Right lobe of liver (tissue), 6 donors: ENCODE measurements at regions not wholly inside any gene's neighbourhood (a gene's known extent, or its start where the extent isn't known, plus 50 kb on each side); places are given as distances from the start of the nearest gene placed in this dataset.

Experiments
- ATAC-seq, 4 donors: fragments of 200-7000 bp; cut with Tn5 transposase; one replicate each; pipeline ENCODE4 v1.9.1; 2020; ENCODE audit warnings: mild to moderate bottlenecking in 4 of 4, moderate library complexity in 4 of 4
- DNase-seq, 3 donors: peaks; one replicate each; pipeline ENCODE4 v3.0.0-alpha.2; 2020
- H3K27ac ChIP-seq, 3 donors: fragments of 200-600 bp; one replicate each; pipeline ENCODE4 v1.8.0; 2022
- H3K27me3 ChIP-seq, 2 donors: fragments of 200-600 bp; one replicate each; pipeline ENCODE4 v1.8.0; 2022
- H3K36me3 ChIP-seq, 4 donors: fragments of 200-600 bp; sonication (generic) in 1 of 4; one replicate each; pipeline versions ENCODE4 v1.5.1 to v1.8.0; 2017 to 2022; ENCODE audit warnings: control low read depth in 1 of 4
- H3K4me1 ChIP-seq, 4 donors: fragments of 200-600 bp; sonication (generic) in 1 of 4; one replicate each; pipeline versions ENCODE4 v1.5.1 to v1.8.0; 2017 to 2022; ENCODE audit warnings: control low read depth in 1 of 4
- H3K4me3 ChIP-seq, 3 donors: fragments of 200-600 bp; one replicate each; pipeline ENCODE4 v1.8.0; 2022
- H3K9me3 ChIP-seq, 4 donors: fragments of 200-600 bp; sonication (generic) in 1 of 4; one replicate each; pipeline versions ENCODE4 v1.5.1 to v1.8.0; 2017 to 2022; ENCODE audit warnings: control low read depth in 1 of 4
- POLR2A ChIP-seq: fragments of 450-650 bp; IDR thresholded peaks from one replicate; pipeline ENCODE4 v1.6.1; 2017; ENCODE audit warnings: antibody characterized with exemption, mild to moderate bottlenecking
- WGBS: methylation state at CpG from one replicate; pipeline ENCODE4 v1.1.6; 2018; ENCODE audit warnings: low coverage, low lambda C conversion rate; ENCODE audit not compliant: insufficient coverage; ENCODE audit errors: missing lambda C conversion rate; 5-methylcytosine and 5-hydroxymethylcytosine counted together
- intact Hi-C, 2 donors: fragments of 100-400 bp; cut with DNase I; formaldehyde crosslinking; loops; one replicate each; pipeline versions ENCODE4 v1.11.2 to v1.14.1; 2022
- TF ChIP-seq, protein P1 (sequence below), 4 donors: fragments of 200-600 bp in 3 of 4; fragments of 450-650 bp in 1 of 4; IDR thresholded peaks; one replicate each; pipeline versions ENCODE4 v1.5.1 to v1.8.0; 2016 to 2022; ENCODE audit warnings: antibody characterized with exemption in 4 of 4, mild to moderate bottlenecking in 2 of 4
- donor health status: DM: no; HTN: yes; CAD: no.
- donor health status: DM: no; HTN: no; CAD: no.
- donor health status: DM: no; HTN: no; CAD: no.
- donor health status: DM: no; HTN: yes; CAD: no.
- donor health status: DM: no; HTN: yes; CAD: no.

DNA sequence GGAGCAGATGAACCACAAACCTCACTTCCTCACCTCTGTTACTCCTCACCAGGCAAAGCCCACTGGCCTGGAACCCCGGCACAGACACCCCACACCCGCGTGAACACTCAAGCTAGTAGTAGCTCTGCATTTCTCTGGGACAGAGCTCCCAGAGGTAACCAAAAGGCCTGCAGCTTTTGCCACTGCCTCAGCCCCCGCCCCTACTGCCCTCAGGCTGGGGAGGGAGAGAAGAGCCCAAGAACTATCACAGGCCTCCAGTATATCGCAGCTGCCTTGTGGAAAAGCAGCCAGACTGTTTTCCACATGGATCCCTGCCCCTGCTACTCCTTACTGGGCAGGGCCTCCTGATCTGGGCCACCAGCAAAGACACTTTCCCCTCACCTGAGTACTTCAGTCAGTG lies 728.7 kb upstream of the ACTRT1 start:
- no peaks in the 10 kb centered on the region for H3K9me3 ChIP-seq
- H3K36me3 ChIP-seq: no peaks in the 10 kb centered on the region
- intact Hi-C loops: no loop called here
- DNase-seq (no peak), ATAC-seq (no peak)
- no peak overlapping the region for H3K27ac ChIP-seq
- no peak overlapping the region for H3K4me3 ChIP-seq
- TF ChIP-seq, protein P1, sequence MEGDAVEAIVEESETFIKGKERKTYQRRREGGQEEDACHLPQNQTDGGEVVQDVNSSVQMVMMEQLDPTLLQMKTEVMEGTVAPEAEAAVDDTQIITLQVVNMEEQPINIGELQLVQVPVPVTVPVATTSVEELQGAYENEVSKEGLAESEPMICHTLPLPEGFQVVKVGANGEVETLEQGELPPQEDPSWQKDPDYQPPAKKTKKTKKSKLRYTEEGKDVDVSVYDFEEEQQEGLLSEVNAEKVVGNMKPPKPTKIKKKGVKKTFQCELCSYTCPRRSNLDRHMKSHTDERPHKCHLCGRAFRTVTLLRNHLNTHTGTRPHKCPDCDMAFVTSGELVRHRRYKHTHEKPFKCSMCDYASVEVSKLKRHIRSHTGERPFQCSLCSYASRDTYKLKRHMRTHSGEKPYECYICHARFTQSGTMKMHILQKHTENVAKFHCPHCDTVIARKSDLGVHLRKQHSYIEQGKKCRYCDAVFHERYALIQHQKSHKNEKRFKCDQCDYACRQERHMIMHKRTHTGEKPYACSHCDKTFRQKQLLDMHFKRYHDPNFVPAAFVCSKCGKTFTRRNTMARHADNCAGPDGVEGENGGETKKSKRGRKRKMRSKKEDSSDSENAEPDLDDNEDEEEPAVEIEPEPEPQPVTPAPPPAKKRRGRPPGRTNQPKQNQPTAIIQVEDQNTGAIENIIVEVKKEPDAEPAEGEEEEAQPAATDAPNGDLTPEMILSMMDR (IDR thresholded peaks at IDR 0.05): no peak
- WGBS: 20% methylated on average over 1 of the region's 5 CpGs
- no peaks in the 10 kb centered on the region for H3K27me3 ChIP-seq
- H3K4me1 ChIP-seq: no peaks in the 10 kb centered on the region

DNA sequence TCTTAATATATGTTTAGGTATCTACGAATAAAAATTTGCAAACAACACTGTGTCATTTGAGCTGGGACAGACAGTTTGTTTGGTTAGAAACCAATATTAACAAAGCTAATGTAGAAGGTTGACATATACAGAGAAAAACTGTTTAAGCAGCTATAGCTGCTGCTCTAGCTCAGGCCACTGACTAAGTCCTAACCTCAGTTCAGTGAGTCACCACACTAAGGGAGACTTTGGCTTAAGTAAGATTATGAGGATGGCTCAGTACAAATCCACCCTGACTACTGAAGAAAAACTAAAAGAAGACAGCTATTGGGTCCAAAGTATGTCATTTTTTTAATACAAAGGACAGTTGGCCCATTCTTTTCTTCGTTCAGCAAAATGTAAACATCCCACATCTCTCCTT lies 717.3 kb upstream of the ACTRT1 start:
- Histone ChIP-seq H3K27me3 (no peaks in the 10 kb centered on the region), H3K4me1 (no peaks in the 10 kb centered on the region), H3K27ac (no peak overlapping the region), H3K9me3 (no peaks in the 10 kb centered on the region), H3K36me3 (no peaks in the 10 kb centered on the region), H3K4me3 (no peak overlapping the region)
- 45% methylated on average over 2 of the region's 2 CpGs for WGBS
- TF ChIP-seq POLR2A: no peak
- TF ChIP-seq, protein P1 (IDR thresholded peaks at IDR 0.05): no peak
- DNase-seq: no peak
- intact Hi-C loops: no loop called here
- no peak for ATAC-seq

DNA sequence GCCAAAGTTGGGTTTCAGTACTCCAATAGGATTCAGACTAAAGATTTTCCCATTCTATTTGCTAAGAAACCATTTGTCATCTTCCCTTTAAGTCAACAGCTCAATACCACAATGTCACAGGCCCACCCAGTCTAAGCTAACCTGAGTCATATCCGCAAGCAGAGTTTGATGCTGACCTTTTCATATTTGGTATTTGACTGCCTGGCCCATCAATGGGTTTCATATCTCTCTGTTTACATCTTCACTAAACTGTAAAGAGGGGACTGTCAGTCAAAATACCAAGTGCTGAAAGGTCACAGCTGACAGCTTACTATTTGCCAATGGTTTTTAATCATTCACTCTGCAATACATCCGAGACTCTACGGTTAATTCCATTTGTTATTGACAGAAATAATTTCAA lies 707.5 kb upstream of the ACTRT1 start:
- H3K27ac ChIP-seq: no peak overlapping the region
- H3K4me3 ChIP-seq: no peak overlapping the region
- ATAC-seq (no peak), DNase-seq (no peak)
- H3K27me3 ChIP-seq: no peaks in the 10 kb centered on the region
- H3K36me3 ChIP-seq: no peaks in the 10 kb centered on the region
- intact Hi-C loops: no loop called here
- no peaks in the 10 kb centered on the region for H3K4me1 ChIP-seq
- WGBS: 44% methylated on average over 3 of the region's 3 CpGs
- H3K9me3 ChIP-seq: no peaks in the 10 kb centered on the region
- TF ChIP-seq POLR2A: no peak
- TF ChIP-seq, protein P1 (IDR thresholded peaks at IDR 0.05): no peak

DNA sequence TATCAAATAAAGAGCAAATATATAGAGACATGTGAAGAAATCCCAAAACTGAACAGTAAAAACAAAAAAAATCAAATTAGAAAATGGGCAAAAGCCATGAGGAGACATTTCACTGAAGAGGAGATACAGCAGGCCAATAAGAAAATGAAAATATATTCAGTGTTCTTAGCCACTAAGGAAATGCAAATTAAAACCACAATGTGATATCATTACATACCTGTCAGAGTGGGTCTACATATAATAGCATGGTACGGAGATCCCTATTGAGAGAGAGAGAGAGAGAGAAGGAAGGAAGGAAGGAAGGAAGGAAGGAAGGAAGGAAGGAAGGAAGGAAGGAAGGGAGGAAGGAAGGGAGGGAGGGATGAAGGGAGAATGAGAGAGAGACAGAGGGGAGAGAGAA lies 707.0 kb upstream of the ACTRT1 start:
- intact Hi-C loops: no loop called here
- H3K36me3 ChIP-seq: no peaks in the 10 kb centered on the region
- TF ChIP-seq POLR2A: no peak
- TF ChIP-seq, protein P1 (IDR thresholded peaks at IDR 0.05): no peak
- H3K4me3 ChIP-seq: no peak overlapping the region
- H3K4me1 ChIP-seq: no peaks in the 10 kb centered on the region
- DNase-seq: no peak
- no peak for ATAC-seq
- H3K27ac ChIP-seq: no peak overlapping the region
- H3K27me3 ChIP-seq: no peaks in the 10 kb centered on the region
- WGBS: 100% methylated on average over 1 of the region's 1 CpG
- no peaks in the 10 kb centered on the region for H3K9me3 ChIP-seq

DNA sequence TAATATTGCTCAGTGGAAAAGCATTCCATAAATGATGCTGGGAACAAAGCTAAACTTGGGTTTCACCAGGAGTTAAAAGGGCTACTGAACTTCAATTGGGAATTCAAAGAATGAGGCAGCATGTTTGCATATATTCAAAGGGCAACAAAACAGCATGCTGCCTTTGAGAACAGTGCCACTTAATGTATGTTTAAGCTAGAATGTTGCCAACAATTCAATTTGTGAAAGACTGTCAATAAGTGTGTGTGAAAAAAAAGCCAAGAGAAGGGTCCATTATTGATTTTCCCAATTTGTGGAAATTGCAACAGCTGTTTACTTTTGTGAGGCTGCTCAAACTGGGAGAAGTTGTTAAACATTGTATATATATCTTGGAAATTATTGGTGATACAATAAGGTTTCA lies 701.9 kb upstream of the ACTRT1 start:
- no peak for TF ChIP-seq POLR2A
- TF ChIP-seq, protein P1 (IDR thresholded peaks at IDR 0.05): no peak
- intact Hi-C loops: no loop called here
- H3K27ac ChIP-seq: no peak overlapping the region
- no peaks in the 10 kb centered on the region for H3K27me3 ChIP-seq
- DNase-seq: no peak
- no peaks in the 10 kb centered on the region for H3K9me3 ChIP-seq
- no peak for ATAC-seq
- H3K4me3 ChIP-seq: no peak overlapping the region
- H3K4me1 ChIP-seq: no peaks in the 10 kb centered on the region
- no peaks in the 10 kb centered on the region for H3K36me3 ChIP-seq
